Embryonic facial prominence (tissue), 1 donor: ENCODE measurements at regions not wholly inside any gene's neighbourhood (a gene's known extent, or its start where the extent isn't known, plus 50 kb on each side); places are given as distances from the start of the nearest gene placed in this dataset.

Experiments used
- DNase-seq: peaks from one replicate; pipeline ENCODE4 v3.0.0-alpha.2; 2016; ENCODE audit errors: extremely low spot score

GRCh38 chr9:78563269-78563668 is 266.3 kb downstream of the PSAT1 start:
- no peak for DNase-seq

- no peak for DNase-seq
Observed at GRCh38 chr9:78565481-78565880, 268.6 kb downstream of the PSAT1 start.

- DNase-seq: no peak
Observed at GRCh38 chr9:78566521-78566920, 269.6 kb downstream of the PSAT1 start.

- no peak for DNase-seq
Observed at GRCh38 chr9:78566948-78567675, 270.2 kb downstream of the PSAT1 start.

GRCh38 chr9:78567693-78568092 is 270.8 kb downstream of the PSAT1 start:
- no peak for DNase-seq

DNA sequence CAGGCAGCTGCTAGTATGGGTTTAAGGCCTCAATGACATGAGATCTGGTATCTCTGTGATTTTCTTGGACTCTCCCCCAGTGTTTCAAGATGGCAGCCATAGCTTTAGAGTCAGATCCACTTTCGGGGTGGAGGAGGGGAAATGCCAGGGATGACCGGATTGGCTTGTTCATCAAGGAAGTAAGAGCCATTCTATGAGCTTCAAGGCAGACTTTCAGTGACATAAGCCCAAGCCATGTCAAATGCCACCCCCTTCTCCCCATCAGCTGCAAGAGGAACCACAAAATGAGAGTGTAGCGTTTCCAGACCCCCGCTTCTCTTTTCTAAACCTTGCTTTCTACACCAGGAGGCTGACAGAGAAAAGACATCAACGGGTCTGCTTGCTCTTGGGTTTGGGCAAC is 271.8 kb downstream of the PSAT1 start:
- no peak for DNase-seq

- no peak for DNase-seq
Observed at GRCh38 chr9:78572266-78572665, 275.3 kb downstream of the PSAT1 start.

DNA sequence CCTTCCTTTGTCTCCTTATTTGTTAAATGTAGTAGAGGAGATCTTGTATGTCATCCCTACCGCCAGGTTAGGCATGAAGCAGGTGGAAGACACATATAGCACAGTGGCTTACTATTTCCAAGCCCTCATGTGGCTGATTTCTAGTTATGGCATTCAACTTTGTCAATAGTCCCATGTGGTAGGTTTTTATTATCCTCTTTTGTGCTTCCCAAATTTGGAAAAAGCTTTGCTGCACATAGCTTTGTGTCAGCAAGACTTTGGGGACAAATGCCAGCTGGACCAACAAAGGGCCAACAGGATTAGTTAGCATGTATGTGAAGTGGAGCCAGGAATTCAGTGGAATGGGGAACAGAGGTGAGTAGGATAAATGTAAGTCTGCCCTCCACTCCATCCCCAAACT is 276.3 kb downstream of the PSAT1 start:
- no peak for DNase-seq

DNA sequence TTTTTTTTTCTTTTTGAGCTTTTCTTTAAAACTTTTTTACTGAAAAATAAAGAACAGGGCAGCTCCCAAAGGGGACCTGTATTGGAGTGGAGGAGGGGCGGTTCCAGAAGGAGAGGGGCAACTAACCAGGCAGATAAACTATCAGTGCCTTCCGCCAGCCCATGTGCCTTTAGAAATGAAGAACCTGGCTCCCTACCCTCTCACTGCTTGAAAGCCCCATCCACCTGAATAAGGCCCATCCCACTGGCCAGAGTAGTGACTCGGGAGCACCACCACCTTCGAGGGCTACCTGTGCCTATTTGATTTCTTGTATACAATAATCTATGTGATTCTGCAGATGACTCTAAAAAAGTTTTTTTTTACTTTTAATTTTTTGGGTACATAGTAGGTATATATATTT is 276.7 kb downstream of the PSAT1 start:
- no peak for DNase-seq

GRCh38 chr9:78574354-78575045 is 277.6 kb downstream of the PSAT1 start:
- DNase-seq: no peak

DNA sequence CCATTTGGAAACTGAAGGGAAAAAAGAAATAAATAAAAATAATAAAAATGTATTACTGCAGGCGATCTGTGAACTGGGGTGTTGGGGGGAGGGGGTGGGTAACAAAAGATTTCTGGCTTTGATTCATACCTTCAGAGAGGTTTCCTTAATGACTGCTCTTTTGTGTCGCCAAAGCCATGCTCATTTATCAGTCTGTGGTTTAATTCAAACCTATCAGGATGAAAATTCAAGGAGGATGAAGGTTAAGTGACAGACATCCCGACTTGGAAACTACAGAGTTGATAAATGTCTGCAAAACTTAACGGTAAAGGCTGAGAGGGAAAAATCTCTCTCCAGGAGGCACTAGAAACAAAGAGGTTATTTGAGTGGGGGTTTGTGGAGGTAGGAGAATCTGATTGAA is 278.2 kb downstream of the PSAT1 start:
- DNase-seq: no peak

DNA sequence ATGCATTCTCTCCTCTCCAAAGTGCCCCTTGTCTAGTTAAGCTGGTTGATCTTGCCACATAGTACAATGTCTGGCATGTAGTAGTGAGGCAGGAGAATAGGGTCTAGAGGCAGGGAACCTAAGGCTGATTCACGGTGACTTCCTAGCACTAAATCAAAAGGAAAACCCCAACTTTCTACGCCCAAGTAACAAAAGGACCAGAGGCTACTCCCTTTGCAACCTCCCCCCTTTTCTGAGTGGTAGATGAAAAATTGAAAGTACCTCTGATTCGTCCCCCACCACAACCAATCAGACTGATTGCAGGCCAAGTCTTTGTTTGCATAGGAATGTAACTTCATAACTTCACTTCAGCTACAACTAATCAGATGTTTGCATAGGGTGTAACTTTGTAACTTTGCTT is 278.8 kb downstream of the PSAT1 start:
- no peak for DNase-seq

GRCh38 chr9:78577156-78577906 is 280.4 kb downstream of the PSAT1 start:
- no peak for DNase-seq

DNA sequence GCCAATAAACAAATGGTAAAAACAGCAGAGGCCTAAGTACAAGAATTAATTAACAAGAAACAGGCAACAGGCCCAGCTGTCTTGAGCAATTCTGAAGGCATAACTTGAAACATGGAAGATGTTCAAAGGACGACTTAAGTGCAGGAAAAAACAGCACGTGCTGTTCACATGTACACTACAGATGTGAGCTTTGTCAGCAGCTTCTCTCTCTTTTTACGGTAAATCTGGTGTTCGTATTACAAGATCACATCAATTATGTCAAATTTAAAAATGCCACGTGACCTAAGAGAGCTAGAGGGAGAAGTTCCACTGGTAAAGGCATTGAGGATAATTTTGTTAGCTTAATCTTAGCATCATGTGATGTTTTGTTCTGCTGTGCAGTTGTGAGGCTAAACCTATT is 281.1 kb downstream of the PSAT1 start:
- no peak for DNase-seq

DNA sequence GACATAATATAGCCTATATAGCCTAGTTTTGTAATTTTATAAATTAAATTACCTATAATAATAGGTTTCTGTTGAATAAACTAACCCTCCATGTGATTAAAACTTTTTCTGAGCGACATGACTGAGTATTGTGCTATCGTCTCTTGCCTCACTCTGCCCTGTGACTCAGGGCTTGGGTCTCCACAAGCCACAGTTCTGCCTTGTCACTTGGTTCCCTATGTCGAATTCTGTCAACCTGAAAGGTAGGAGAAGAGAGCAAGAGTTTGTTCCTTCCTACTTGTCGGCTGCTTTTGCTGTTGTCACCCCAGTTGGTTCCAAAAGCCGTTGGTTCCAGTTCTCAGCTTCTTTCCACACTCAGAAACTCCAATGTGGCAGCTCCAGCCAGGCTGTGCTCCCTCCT is 285.9 kb downstream of the PSAT1 start:
- no peak for DNase-seq

DNA sequence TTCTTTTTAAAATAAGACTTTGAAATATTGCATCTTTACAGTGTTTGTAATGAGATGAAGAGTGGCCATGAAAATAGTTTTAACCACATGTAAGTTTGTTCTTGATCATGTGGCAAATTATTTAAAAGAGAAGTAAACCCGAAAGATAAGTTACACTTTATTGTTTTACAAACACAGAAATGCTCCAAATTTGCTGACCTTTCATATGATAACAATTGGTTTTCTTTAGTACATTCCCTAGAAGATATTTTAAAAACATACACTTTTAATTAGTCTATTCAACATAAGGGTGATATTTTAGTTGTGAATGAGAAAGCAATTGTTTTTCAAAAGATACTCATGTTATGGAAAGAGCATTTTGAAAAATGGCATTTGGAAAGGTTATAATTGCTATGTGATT is 287.7 kb downstream of the PSAT1 start:
- DNase-seq: no peak

DNA sequence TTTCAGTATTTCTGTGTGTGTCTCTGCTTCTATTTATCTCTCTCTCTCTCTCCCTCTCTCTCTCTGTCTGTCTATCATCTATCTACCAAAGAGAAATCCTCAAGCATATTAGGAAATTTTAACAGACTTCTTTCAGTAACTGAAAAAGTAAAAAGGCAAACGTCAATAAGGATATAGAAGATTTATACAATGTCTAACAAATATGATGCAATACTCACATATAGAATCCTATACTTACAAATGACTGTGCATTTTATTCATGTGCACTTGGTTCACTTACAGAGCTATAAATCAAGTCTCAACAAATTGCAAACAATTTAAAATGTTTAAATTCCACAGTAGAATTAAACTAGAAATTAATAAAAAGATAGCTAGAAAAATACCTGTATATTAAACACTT is 289.0 kb downstream of the PSAT1 start:
- DNase-seq: no peak

DNA sequence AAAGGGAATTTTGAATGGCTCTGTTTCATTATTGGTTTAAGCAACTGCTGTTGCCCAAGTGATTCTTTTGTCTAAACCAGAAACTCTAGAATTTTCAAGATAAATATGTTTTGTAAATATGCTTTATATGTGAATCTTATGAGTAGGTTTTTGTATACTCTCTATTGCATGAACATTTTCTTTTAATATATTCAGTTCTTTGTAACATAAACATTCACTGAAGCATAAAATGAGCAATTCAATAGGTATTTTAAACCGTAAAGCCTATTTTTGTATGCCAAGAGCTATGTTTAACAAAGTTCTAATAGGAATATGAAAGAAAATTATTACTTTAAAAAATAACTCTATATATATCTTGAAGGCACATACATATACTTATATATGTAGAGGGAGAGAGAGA is 293.1 kb downstream of the PSAT1 start:
- DNase-seq: no peak

DNA sequence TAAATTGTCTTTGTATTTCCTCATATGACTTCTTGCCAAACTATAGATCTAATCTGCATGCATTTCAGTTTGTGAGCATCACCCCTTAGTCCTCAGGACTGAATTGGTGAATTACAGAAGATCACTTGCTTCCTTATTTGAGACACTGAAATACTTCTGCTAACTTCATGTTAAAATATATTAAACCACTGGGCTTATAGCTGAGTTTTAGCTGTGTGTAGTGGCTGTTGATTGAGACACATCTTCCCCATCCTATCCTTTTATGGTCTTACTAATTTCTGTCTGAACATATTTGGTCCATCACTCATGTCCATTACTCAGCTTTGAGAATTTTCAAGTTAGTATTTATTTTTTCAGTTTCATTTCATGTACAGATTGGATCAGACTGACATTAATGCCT is 295.9 kb downstream of the PSAT1 start:
- no peak for DNase-seq

DNA sequence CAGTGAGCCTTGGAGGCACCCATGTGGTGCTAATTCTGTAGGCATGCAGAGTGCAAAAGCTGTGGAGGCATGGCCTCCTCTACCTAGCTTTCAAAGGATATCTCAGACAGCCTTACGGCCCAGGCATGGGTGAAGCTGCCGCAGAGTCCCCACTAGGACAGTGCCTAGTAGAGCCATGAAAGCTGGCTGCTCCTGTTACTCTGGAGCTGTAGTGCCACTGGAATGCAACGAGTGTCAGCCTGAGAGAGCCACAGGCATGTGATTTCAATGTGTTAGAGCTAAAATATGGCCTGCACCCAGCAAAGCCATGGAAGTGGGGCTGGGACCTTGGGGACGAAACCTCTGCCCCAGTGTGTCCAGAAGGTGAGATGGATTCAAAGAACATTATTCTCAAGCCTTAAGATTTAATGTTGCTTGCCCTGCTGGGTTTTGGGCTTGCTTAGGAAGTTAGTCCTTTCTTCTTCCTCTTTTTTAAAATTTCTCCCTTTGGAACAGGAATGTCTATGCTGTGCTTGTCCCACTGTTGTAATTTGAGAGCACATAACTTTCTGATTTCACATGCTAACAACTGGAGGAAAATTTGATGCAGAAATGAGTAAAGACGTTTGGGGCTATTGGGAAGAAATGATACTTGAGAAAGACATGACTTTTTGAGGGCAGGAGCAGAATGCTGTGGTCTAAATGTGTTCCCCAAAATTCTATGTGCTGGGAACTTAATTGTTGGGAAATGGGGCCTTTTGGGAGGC is 298.4 kb downstream of the PSAT1 start:
- no peak for DNase-seq

DNA sequence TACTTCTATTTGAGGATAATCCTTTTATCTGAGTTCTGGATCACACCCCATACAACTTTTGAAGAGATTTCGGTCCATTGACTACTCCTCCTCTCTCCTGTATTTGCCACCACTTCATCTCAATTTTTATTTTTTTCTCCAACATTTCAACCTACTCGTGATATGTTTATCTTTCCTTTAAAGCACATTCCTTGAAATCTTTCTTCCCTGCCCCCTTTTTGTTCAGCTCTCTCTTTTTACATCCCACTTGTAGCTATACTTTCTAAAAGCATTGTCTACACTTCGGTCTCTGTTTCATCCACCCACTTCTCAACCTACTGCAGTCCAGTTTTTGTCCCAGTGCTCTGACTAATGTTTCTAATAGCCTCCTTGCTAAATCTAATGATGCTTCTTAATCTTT is 299.4 kb downstream of the PSAT1 start:
- DNase-seq: no peak

DNA sequence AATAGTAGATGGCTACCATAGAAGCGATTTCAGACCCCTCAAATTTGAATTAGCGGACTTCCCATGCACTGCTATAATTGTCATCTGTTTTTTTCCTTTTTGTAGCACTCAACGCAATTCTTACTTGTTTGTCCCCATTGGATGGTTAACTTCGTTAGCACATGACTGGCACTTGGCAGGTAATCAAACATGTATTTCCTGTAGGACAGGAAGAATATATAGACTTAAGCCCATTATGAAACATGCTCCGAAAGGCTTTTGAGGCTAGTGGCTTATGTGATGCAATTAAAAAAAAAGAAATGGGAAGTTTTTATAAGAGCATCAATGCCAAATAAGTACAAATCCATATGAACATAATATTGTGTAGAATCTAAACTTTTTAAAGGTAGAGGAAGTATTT is 301.2 kb downstream of the PSAT1 start:
- DNase-seq: no peak
